ENCODE measurements at regions not wholly inside any gene's neighbourhood (a gene's known extent, or its start where the extent isn't known, plus 50 kb on each side); places are given as distances from the start of the nearest gene placed in this dataset.
"Not testable (repeated sequence)": the region's sequence is repeated elsewhere in the genome, so short reads cannot be mapped to it uniquely, and the experiment has no call there.

- peak; percentile 13 for DNase-seq
These were observed 402.8 kb upstream of the PODXL start for GRCh38 chr7:131959106-131959812.

GRCh38 chr7:131957338-131958020 lies 401.1 kb upstream of the PODXL start:
- no peak for DNase-seq

GRCh38 chr7:131956864-131957263 lies 400.4 kb upstream of the PODXL start:
- no peak for DNase-seq

GRCh38 chr7:131955679-131956078 lies 399.3 kb upstream of the PODXL start:
- DNase-seq = no peak

GRCh38 chr7:131953184-131953583 lies 396.8 kb upstream of the PODXL start:
- DNase-seq = no peak

GRCh38 chr7:131952365-131952764 lies 395.9 kb upstream of the PODXL start:
- no peak for DNase-seq

GRCh38 chr7:131950758-131951157 lies 394.3 kb upstream of the PODXL start:
- no peak for DNase-seq

GRCh38 chr7:131949659-131950058 lies 393.2 kb upstream of the PODXL start:
- DNase-seq = no peak

GRCh38 chr7:131948434-131949053 lies 392.1 kb upstream of the PODXL start:
- DNase-seq = no peak

- DNase-seq = no peak
These were observed 391.2 kb upstream of the PODXL start for GRCh38 chr7:131947661-131948060.

GRCh38 chr7:131945957-131946544 lies 389.6 kb upstream of the PODXL start:
- no peak for DNase-seq

- DNase-seq = peak; percentile 45
These were observed 389.0 kb upstream of the PODXL start for GRCh38 chr7:131945313-131945911.

GRCh38 chr7:131944556-131945069 lies 388.2 kb upstream of the PODXL start:
- DNase-seq = no peak

GRCh38 chr7:131943646-131944045 lies 387.2 kb upstream of the PODXL start:
- DNase-seq = no peak

- DNase-seq = no peak
These were observed 386.8 kb upstream of the PODXL start for GRCh38 chr7:131943211-131943610.

- DNase-seq = no peak
These were observed 386.1 kb upstream of the PODXL start for GRCh38 chr7:131942287-131943150.

GRCh38 chr7:131941291-131941690 lies 384.9 kb upstream of the PODXL start:
- no peak for DNase-seq

GRCh38 chr7:131940621-131941165 lies 384.3 kb upstream of the PODXL start:
- DNase-seq = no peak

GRCh38 chr7:131938788-131939187 lies 382.4 kb upstream of the PODXL start:
- DNase-seq = not testable (repeated sequence)

- no peak for DNase-seq
These were observed 381.4 kb upstream of the PODXL start for GRCh38 chr7:131937868-131938267.

- no peak for DNase-seq
These were observed 378.8 kb upstream of the PODXL start for GRCh38 chr7:131935180-131935579.

Data from hindlimb muscle (tissue), 1 donor.